Kidney tubule cell (primary cell): ENCODE measurements at regions not wholly inside any gene's neighbourhood (a gene's known extent, or its start where the extent isn't known, plus 50 kb on each side); places are given as distances from the start of the nearest gene placed in this dataset.
A peak's percentile ranks its signal among the peaks of the same experiment; 100 is the strongest.

ENCODE experiments used
- DNase-seq: peaks from one replicate; pipeline ENCODE4 v3.0.0-alpha.2; 2018; ENCODE audit warnings: low spot score

- DNase-seq, result peak; percentile 93
Measured at GRCh38 chr2:67917332-67918054, 145.3 kb downstream of the C1D start.

GRCh38 chr2:67918471-67918870, 144.3 kb downstream of the C1D start:
- DNase-seq, result no peak

GRCh38 chr2:67919490-67919889, 143.3 kb downstream of the C1D start:
- no peak for DNase-seq

- DNase-seq, result no peak
Measured at GRCh38 chr2:67922080-67922785, 140.6 kb downstream of the C1D start.

- no peak for DNase-seq
Measured at GRCh38 chr2:67923696-67924095, 139.1 kb downstream of the C1D start.

- no peak for DNase-seq
Measured at GRCh38 chr2:67927501-67927900, 135.3 kb downstream of the C1D start.

- DNase-seq, result no peak
Measured at GRCh38 chr2:67930156-67930555, 132.6 kb downstream of the C1D start.

GRCh38 chr2:67936969-67937368, 125.8 kb downstream of the C1D start:
- DNase-seq, result no peak

GRCh38 chr2:67938053-67938452, 124.8 kb downstream of the C1D start:
- DNase-seq, result no peak

GRCh38 chr2:67945056-67945455, 117.7 kb downstream of the C1D start:
- no peak for DNase-seq

- peak; percentile 33 for DNase-seq
Measured at GRCh38 chr2:67945940-67946339, 116.9 kb downstream of the C1D start.

- DNase-seq, result no peak
Measured at GRCh38 chr2:67948057-67948456, 114.7 kb downstream of the C1D start.

GRCh38 chr2:67948506-67948905, 114.3 kb downstream of the C1D start:
- DNase-seq, result no peak

- no peak for DNase-seq
Measured at GRCh38 chr2:67950018-67950417, 112.8 kb downstream of the C1D start.

GRCh38 chr2:67950919-67951318, 111.9 kb downstream of the C1D start:
- DNase-seq, result no peak

- DNase-seq, result no peak
Measured at GRCh38 chr2:67952066-67952465, 110.7 kb downstream of the C1D start.

GRCh38 chr2:67954093-67954748, 108.6 kb downstream of the C1D start:
- DNase-seq, result peak; percentile 9

GRCh38 chr2:67955748-67956603, 106.8 kb downstream of the C1D start:
- no peak for DNase-seq

GRCh38 chr2:67965246-67965645, 97.6 kb downstream of the C1D start:
- DNase-seq, result no peak

GRCh38 chr2:67970071-67970470, 92.7 kb downstream of the C1D start:
- DNase-seq, result no peak

- DNase-seq, result no peak
Measured at GRCh38 chr2:67970542-67970941, 92.3 kb downstream of the C1D start.
